Nephron progenitor cell (in vitro differentiated cells): ENCODE measurements at regions not wholly inside any gene's neighbourhood (a gene's known extent, or its start where the extent isn't known, plus 50 kb on each side); places are given as distances from the start of the nearest gene placed in this dataset.

ENCODE experiments used
- DNase-seq: peaks from one replicate; pipeline ENCODE4 v3.0.0; 2021
- H3K27ac Mint-ChIP-seq: 2 replicates; pipeline ENCODE4 v1.8.0; 2021; ENCODE audit warnings: mild to moderate bottlenecking, moderate library complexity, mixed read lengths
- H3K27me3 Mint-ChIP-seq: 2 replicates; pipeline ENCODE4 v1.8.0; 2021; ENCODE audit warnings: mild to moderate bottlenecking, low read depth, mixed read lengths; ENCODE audit not compliant: poor library complexity
- H3K36me3 Mint-ChIP-seq: 2 replicates; pipeline ENCODE4 v1.8.0; 2021; ENCODE audit warnings: low read depth, mixed read lengths
- H3K4me1 Mint-ChIP-seq: 2 replicates; pipeline ENCODE4 v1.8.0; 2021; ENCODE audit warnings: mixed read lengths
- H3K4me3 Mint-ChIP-seq: 2 replicates; pipeline ENCODE4 v1.8.0; 2021; ENCODE audit warnings: mild to moderate bottlenecking, moderate library complexity, mixed read lengths
- H3K9me3 Mint-ChIP-seq: 2 replicates; pipeline ENCODE4 v1.8.0; 2021; ENCODE audit warnings: mild to moderate bottlenecking, moderate library complexity, mixed read lengths
- TF ChIP-seq, protein P1 (sequence below): fragments of 200-600 bp; sonication (generic); IDR thresholded peaks from 2 replicates; pipeline ENCODE4 v1.5.0; 2021; ENCODE audit warnings: antibody characterized with exemption

DNA sequence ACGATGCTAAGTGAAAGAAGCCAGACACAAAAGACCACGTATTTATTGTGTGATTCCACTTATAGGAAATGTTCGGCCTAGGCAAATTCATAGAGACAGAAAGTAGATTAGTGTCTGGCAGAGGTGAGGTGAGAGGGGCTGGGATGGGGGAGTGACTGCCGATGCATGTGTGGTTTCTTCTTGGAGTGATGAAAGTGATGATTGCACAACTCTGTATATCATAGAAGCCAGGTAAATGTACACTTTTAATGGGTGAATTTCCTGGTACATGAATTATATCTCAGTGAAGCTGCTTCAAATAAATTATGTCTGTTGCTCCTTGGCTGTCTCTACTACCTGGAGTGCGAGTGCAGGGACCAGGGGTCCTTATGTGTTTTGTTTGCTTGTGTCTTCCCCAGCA lies 76.2 kb upstream of the PTCH1 start:
- TF ChIP-seq, protein P1, sequence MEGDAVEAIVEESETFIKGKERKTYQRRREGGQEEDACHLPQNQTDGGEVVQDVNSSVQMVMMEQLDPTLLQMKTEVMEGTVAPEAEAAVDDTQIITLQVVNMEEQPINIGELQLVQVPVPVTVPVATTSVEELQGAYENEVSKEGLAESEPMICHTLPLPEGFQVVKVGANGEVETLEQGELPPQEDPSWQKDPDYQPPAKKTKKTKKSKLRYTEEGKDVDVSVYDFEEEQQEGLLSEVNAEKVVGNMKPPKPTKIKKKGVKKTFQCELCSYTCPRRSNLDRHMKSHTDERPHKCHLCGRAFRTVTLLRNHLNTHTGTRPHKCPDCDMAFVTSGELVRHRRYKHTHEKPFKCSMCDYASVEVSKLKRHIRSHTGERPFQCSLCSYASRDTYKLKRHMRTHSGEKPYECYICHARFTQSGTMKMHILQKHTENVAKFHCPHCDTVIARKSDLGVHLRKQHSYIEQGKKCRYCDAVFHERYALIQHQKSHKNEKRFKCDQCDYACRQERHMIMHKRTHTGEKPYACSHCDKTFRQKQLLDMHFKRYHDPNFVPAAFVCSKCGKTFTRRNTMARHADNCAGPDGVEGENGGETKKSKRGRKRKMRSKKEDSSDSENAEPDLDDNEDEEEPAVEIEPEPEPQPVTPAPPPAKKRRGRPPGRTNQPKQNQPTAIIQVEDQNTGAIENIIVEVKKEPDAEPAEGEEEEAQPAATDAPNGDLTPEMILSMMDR, result no peak
- Mint-ChIP-seq H3K4me3 (no peak overlapping the region), H3K27ac (no peak overlapping the region), H3K4me1 (peaks cover 9% of the 10 kb centered on the region), H3K27me3 (peaks cover 8% of the 10 kb centered on the region), H3K36me3 (no peaks in the 10 kb centered on the region), H3K9me3 (peaks cover 4% of the 10 kb centered on the region)
- DNase-seq, result no peak

DNA sequence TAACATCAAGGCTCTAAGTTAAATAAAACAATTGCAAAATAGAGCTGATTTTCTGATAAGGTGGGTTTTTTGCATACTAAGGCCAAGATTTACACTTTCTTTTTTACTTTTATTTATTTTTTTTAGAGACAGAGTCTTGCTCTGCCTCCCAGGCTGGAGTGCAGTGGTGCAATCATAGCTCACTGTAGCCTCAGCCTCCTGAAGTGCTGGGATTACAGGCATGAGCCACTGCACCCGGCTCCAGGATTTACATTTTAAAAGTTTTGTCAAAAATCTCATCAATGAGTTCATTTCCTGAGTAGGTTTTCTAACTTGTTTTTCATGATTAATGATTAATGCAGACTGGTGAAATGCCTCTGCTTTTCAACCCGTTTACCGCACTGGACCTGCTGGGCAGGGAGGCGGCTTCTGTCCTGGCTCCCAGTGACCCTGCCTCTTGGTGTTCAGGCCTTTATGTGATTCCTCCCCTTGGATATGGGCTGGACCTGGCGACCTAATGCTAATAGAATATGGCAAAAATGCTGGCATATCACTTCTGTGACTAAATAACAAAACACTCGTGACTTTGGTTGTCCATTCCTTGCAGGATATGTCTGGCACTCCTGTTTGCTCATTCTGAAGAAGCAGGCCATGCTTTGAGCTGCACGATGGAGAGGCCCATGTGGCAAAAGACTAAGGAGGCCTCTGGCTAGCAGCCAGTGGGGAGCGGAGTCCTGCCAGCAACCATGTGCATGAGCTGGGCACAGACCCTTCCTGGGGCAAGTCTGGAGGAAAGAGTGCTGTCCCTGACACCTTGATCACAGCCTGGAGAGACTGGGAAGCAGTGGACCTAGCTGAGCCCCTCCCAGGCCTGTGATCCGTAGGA lies 72.2 kb upstream of the PTCH1 start:
- Mint-ChIP-seq H3K4me3 (no peak overlapping the region), H3K4me1 (peaks cover 29% of the 10 kb centered on the region), H3K9me3 (peaks cover 4% of the 10 kb centered on the region), H3K27ac (no peak overlapping the region), H3K36me3 (no peaks in the 10 kb centered on the region), H3K27me3 (peaks cover 29% of the 10 kb centered on the region)
- TF ChIP-seq, protein P1, result no peak
- DNase-seq, result no peak

DNA sequence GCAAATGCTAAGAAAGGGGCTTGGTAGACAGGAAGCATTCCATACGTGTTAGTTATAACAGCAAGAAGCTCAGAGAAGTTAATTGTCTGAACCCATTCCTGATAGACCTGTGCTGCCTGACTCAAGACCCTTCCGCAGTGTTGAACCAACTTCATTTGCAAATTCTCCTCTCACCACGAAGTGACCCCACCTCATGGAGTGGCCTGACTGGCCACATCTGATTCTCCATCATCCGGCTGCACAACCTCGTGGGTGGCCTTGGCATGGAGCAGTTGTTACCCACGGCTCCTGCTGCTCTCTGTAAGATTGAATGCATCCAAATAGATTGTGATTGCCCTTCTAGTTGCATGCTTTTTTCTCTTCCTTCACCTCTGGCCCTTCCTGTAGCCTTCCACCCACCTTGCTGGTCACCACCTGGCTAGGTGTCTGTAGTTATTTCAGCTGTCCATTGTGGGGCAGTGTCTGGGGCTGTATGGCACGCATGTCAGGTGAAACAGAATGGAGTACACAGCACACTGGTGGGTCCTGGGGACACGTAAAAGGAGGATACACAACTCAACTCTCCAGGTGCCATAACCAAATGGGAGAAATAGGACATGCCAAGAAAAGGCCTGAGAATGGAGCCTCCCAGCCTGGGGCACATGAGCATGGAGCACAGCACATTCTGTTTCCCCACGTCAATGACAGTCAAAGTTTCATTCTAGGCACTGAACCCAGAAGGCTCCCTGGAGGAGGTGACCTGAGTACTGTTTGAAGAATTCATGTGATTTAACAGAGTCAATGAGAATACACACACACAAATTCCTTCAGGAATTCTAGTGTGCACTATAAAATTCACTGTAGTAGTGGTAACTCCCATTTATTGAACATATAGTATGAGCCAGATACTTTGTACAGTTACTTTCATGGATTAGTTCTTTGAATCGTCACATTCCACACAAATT lies 70.5 kb upstream of the PTCH1 start:
- DNase-seq, result no peak
- Mint-ChIP-seq H3K36me3 (no peaks in the 10 kb centered on the region), H3K27ac (no peak overlapping the region), H3K4me3 (no peak overlapping the region), H3K9me3 (peaks cover 4% of the 10 kb centered on the region), H3K4me1 (peaks cover 42% of the 10 kb centered on the region), H3K27me3 (peaks cover 34% of the 10 kb centered on the region)
- TF ChIP-seq, protein P1, result no peak

DNA sequence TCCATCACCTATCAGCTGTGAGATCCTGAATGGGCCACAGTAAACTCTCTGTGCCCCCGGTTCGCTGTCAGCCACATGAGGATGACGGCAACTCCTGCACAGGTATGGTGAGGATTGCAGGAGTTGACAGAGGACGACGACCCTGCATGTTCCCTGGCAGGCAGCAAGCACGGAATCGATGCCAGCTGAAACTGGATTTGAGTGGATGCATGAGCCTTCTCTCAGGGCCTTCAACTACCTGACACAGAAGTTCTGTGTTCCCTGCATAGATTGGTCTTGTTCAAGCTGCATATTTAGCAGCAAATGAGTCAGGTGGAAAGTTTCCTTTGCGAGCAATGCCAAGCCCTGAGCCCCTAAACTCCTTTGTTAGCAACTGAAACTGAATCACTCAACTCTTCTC lies 69.6 kb upstream of the PTCH1 start:
- no peaks in the 10 kb centered on the region for H3K9me3 Mint-ChIP-seq
- peaks cover 51% of the 10 kb centered on the region for H3K4me1 Mint-ChIP-seq
- no peak for DNase-seq
- H3K27ac Mint-ChIP-seq, result no peak overlapping the region
- H3K4me3 Mint-ChIP-seq, result no peak overlapping the region
- H3K27me3 Mint-ChIP-seq, result peaks cover 34% of the 10 kb centered on the region
- no peaks in the 10 kb centered on the region for H3K36me3 Mint-ChIP-seq
- TF ChIP-seq, protein P1, result no peak

DNA sequence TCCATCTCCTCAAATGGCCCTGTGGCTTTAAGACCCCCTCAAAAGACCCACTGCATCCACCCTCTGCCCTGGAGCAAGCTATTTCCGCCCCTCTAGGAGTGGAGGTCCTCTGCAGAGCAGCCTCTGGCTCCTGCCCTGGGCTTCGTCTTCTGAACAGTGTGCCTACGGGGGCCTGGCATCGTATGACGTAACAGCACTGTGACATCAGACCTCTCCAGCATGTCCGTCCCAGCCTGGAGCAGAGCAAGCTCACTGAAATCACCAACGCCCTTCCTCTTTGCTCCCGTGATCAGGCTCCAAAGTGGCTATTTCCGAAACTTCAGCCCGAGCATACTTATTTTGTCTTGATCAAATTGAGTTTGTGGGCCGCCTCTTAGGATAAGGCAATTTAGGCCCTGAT lies 69.1 kb upstream of the PTCH1 start:
- H3K27ac Mint-ChIP-seq, result no peak overlapping the region
- no peak overlapping the region for H3K4me3 Mint-ChIP-seq
- TF ChIP-seq, protein P1, result no peak
- DNase-seq, result no peak
- H3K36me3 Mint-ChIP-seq, result no peaks in the 10 kb centered on the region
- H3K4me1 Mint-ChIP-seq, result peaks cover 56% of the 10 kb centered on the region
- no peaks in the 10 kb centered on the region for H3K9me3 Mint-ChIP-seq
- H3K27me3 Mint-ChIP-seq, result peaks cover 34% of the 10 kb centered on the region
